K562 (cell line): ENCODE measurements at regions not wholly inside any gene's neighbourhood (a gene's known extent, or its start where the extent isn't known, plus 50 kb on each side); places are given as distances from the start of the nearest gene placed in this dataset.

Source experiments
- ATAC-seq: fragments of 200-7000 bp; cut with Tn5 transposase; 3 replicates; pipeline ENCODE4 v1.9.1; 2020; ENCODE audit warnings: moderate library complexity
- BruUV-seq: library from RNA; stranded (reverse); fragments of 400-500 nt; replicated peaks from 2 replicates; lab custom pipeline; 2021; lab: Mats Ljungman, UMichigan
- CTCF ChIA-PET: fragments of 300-600 bp; formaldehyde crosslinking; extraction: SDS; loops from one replicate; lab custom pipeline; 2021; ENCODE audit warnings: low intra/inter-chr PET ratio; lab: Yijun Ruan, JAX
- POLR2A ChIA-PET: fragments of 300-600, 350-650 bp; sonication (Branson Sonifier 250); formaldehyde crosslinking; extraction: SDS; loops from one replicate; lab custom pipeline; 2021; ENCODE audit warnings: antibody characterized with exemption, inconsistent platforms; lab: Yijun Ruan, JAX
- DNase-seq, 4 experiments: peaks; one replicate each; pipeline versions ENCODE4 v3.0.0 to v3.0.0-alpha.2; 2011 to 2018; ENCODE audit warnings: low spot score in 3 of 4, mixed read lengths in 3 of 4; ENCODE audit errors: extremely low read depth in 1 of 4
- FAIRE-seq: peaks from 2 replicates; lab custom pipeline; 2011; peaks lifted over from hg19 to GRCh38; lab: Jason Lieb, UNC
- H2AFZ ChIP-seq: 2 replicates; pipeline ENCODE4 v1.6.0; 2011; ENCODE audit warnings: low read depth, low read length, control low read depth, inconsistent platforms
- H3K27ac ChIP-seq: fragments of 200-600 bp; 3 replicates; pipeline ENCODE4 v1.8.0; 2011; ENCODE audit warnings: low read depth, mild to moderate bottlenecking, control low read depth, inconsistent platforms, low read length, moderate library complexity, mixed read lengths; ENCODE audit errors: extremely low read depth
- H3K27me3 ChIP-seq, 2 experiments: fragments of 300-600 bp in 1 of 2; 2 replicates in 1 of 2; 3 replicates in 1 of 2; pipeline versions ENCODE4 v1.6.0 to v1.8.0; 2011; ENCODE audit warnings: inconsistent platforms in 2 of 2, low read length in 2 of 2, mild to moderate bottlenecking in 1 of 2, mixed read lengths in 1 of 2, moderate library complexity in 1 of 2; ENCODE audit not compliant: control insufficient read depth in 2 of 2, insufficient read depth in 2 of 2
- H3K36me3 ChIP-seq: fragments of 300-600 bp; 3 replicates; pipeline ENCODE4 v1.8.0; 2011; ENCODE audit warnings: mild to moderate bottlenecking, low read length, inconsistent platforms; ENCODE audit not compliant: control insufficient read depth, insufficient read depth
- H3K4me1 ChIP-seq, 2 experiments: fragments of 200-600 bp in 1 of 2; replicated peaks in 1 of 2; 2 replicates in 1 of 2; 3 replicates in 1 of 2; pipeline versions ENCODE4 v1.5.1 to v1.8.0; 2011; ENCODE audit warnings: inconsistent platforms in 2 of 2, low read length in 2 of 2, mild to moderate bottlenecking in 1 of 2, mixed read lengths in 1 of 2, moderate library complexity in 1 of 2; ENCODE audit not compliant: control insufficient read depth in 2 of 2, insufficient read depth in 2 of 2
- H3K4me2 ChIP-seq: 2 replicates; pipeline ENCODE4 v1.6.1; 2011; ENCODE audit warnings: low read length, control low read depth, inconsistent platforms, mixed read lengths; ENCODE audit not compliant: insufficient read depth
- H3K4me3 ChIP-seq: fragments of 200-600 bp; sonication (generic), shearing (Covaris generic); 2 replicates; pipeline ENCODE4 v1.5.1; 2016; ENCODE audit warnings: control low read depth, inconsistent platforms
- H3K79me2 ChIP-seq: fragments of 200-600 bp; 3 replicates; pipeline ENCODE4 v1.8.0; 2011; ENCODE audit warnings: low read length, inconsistent platforms; ENCODE audit not compliant: control insufficient read depth, insufficient read depth
- H3K9ac ChIP-seq, 2 experiments: 2 replicates each; pipeline versions ENCODE4 v1.6.0 to v1.6.1; 2011; ENCODE audit warnings: low read depth in 2 of 2, low read length in 2 of 2, control low read depth in 1 of 2, inconsistent platforms in 1 of 2, mild to moderate bottlenecking in 1 of 2, mixed read lengths in 1 of 2; ENCODE audit not compliant: insufficient read depth in 1 of 2
- H3K9me1 ChIP-seq: one replicate; pipeline ENCODE4 v1.6.0; 2011; ENCODE audit warnings: inconsistent platforms, mild to moderate bottlenecking, low read length, moderate library complexity; ENCODE audit not compliant: control insufficient read depth, insufficient read depth
- H3K9me3 ChIP-seq: replicated peaks from 2 replicates; pipeline ENCODE4 v1.5.1; 2011; ENCODE audit warnings: low read depth, low read length, inconsistent platforms; ENCODE audit not compliant: control insufficient read depth, insufficient read depth
- H4K20me1 ChIP-seq: replicated peaks from 2 replicates; pipeline ENCODE4 v1.6.1; 2011; ENCODE audit warnings: low read length, inconsistent platforms, mixed read lengths; ENCODE audit not compliant: control insufficient read depth, insufficient read depth
- CEBPG ChIP-seq, 3 experiments: fragments of 200-800 bp in 1 of 3; sonication (Bioruptor generic) in 1 of 3; sonication (generic) in 1 of 3; formaldehyde crosslinking in 1 of 3; IDR thresholded peaks in 2 of 3; conservative IDR thresholded peaks in 1 of 3; 2 replicates each; pipeline versions ENCODE4 v1.6.1 to v1.8.0; 2016 to 2022; ENCODE audit warnings: missing compliant biosample characterization in 2 of 3, missing genetic modification characterization in 2 of 3, mild to moderate bottlenecking in 1 of 3, missing genetic modification reagents in 1 of 3
- GATAD2B ChIP-seq: fragments of 450-650 bp; IDR thresholded peaks from 2 replicates; pipeline ENCODE4 v1.6.1; 2017; ENCODE audit warnings: mild to moderate bottlenecking, borderline replicate concordance
- HDAC3 ChIP-seq: fragments of 450-650 bp; IDR thresholded peaks from 2 replicates; pipeline ENCODE4 v1.6.1; 2018; ENCODE audit warnings: borderline replicate concordance, mild to moderate bottlenecking, moderate library complexity; ENCODE audit not compliant: partially characterized antibody
- SREBF2 ChIP-seq: sonication (generic); formaldehyde crosslinking; IDR thresholded peaks from 2 replicates; pipeline ENCODE4 v1.4.0; 2020; ENCODE audit warnings: mild to moderate bottlenecking, missing genetic modification reagents
- TEAD2 ChIP-seq: fragments of 450-650 bp; IDR thresholded peaks from 2 replicates; pipeline ENCODE4 v1.6.1; 2016; ENCODE audit warnings: missing genetic modification characterization, control low read depth, missing compliant biosample characterization
- TOE1 ChIP-seq, 2 experiments: fragments of 450-650 bp in 1 of 2; sonication (generic) in 1 of 2; formaldehyde crosslinking in 1 of 2; IDR thresholded peaks; 2 replicates each; pipeline versions ENCODE4 v1.7.1 to v1.8.0; 2016 to 2022; ENCODE audit warnings: borderline replicate concordance in 2 of 2, mild to moderate bottlenecking in 2 of 2, antibody characterized with exemption in 1 of 2, inconsistent platforms in 1 of 2, low read depth in 1 of 2, missing genetic modification reagents in 1 of 2, moderate library complexity in 1 of 2
- ZNF134 ChIP-seq: fragments of 250-450 bp; sonication (Bioruptor Pico); conservative IDR thresholded peaks from 2 replicates; pipeline ENCODE4 v1.4.0; 2020
- ZNF561 ChIP-seq: fragments of 450-650 bp; formaldehyde crosslinking; conservative IDR thresholded peaks from 2 replicates; pipeline ENCODE4 v1.4.0; 2020; ENCODE audit warnings: mild to moderate bottlenecking, moderate library complexity
- WGBS: fragments of 100-300 bp; shearing (Covaris generic); methylation state at CpG from one replicate; pipeline ENCODE4 v1.1.6; 2016; ENCODE audit warnings: low coverage, mixed read lengths; ENCODE audit not compliant: insufficient coverage; ENCODE audit errors: missing lambda C conversion rate; 5-methylcytosine and 5-hydroxymethylcytosine counted together
- in situ Hi-C: fragments of 300-500 bp; cut with MboI; formaldehyde crosslinking; loops from 4 replicates; pipeline ENCODE4 v1.15.0; 2018; ENCODE audit warnings: inconsistent platforms, mixed read lengths
- intact Hi-C: fragments of 100-400 bp; cut with micrococcal nuclease; formaldehyde crosslinking; loops from 2 replicates; pipeline ENCODE4 v1.14.2; 2022

DNA sequence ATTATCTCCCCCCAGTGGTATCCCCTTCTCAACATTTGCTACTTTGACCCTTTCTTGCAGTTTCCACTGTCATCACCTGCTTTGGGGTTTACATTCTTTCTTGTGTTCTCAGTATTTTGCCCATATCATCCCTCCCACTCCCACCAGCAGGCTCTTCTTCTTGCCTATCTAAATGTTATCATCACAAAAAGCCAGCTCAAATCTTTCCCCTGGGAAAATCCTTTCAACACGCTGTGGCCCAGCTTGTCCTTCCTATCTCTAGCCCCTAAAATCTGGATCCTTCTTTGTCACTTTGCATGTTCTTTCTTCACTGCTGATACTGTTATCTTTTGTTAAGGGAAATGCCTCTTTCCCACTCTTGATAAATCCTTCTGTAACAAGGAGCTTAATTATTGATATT is 138.2 kb downstream of the RAD51AP2 start:
- ATAC-seq (no peak), DNase-seq (no peak), FAIRE-seq (no peak)
- ChIA-PET POLR2A (interaction anchor here (0.6 to 0.7 kb wide), 2 partner anchors 12 to 552 kb away, joined by 3 read pairs; no protein-coding TSS in a partner anchor), CTCF (no interaction called here)
- no peaks in the 10 kb centered on the region for H3K27me3 ChIP-seq
- intact Hi-C loops (no loop called here), in situ Hi-C loops (no loop called here)
- no peaks in the 10 kb centered on the region for H3K9me1 ChIP-seq
- BruUV-seq, result no TSS peak
- no peak overlapping the region for H3K9ac ChIP-seq
- no peak overlapping the region for H3K27ac ChIP-seq
- H3K9me3 ChIP-seq, result no peaks in the 10 kb centered on the region
- H3K79me2 ChIP-seq, result no peaks in the 10 kb centered on the region
- H3K36me3 ChIP-seq, result no peaks in the 10 kb centered on the region
- H3K4me2 ChIP-seq, result no peak overlapping the region
- no peaks in the 10 kb centered on the region for H3K4me1 ChIP-seq
- no peak overlapping the region for H2AFZ ChIP-seq
- TF ChIP-seq ZNF134, result no peak
- no peak for TF ChIP-seq GATAD2B
- no peak for TF ChIP-seq CEBPG (CRISPR knock-in tag; IDR thresholded peaks at IDR 0.05)
- no peak for TF ChIP-seq CEBPG (tag; conservative IDR thresholded peaks at IDR 0.05 in 1 of 2, IDR thresholded peaks at IDR 0.05 in 1 of 2)
- no peak for TF ChIP-seq HDAC3
- no peak for TF ChIP-seq ZNF561 (CRISPR knock-in tag)
- no peak for TF ChIP-seq TEAD2 (tag)
- no peak for TF ChIP-seq TOE1 (IDR thresholded peaks at IDR 0.05; ENCODE audit: borderline replicate concordance)
- no peak for TF ChIP-seq TOE1 (CRISPR knock-in tag; IDR thresholded peaks at IDR 0.05; ENCODE audit: borderline replicate concordance, low read depth)
- no peak for TF ChIP-seq SREBF2 (CRISPR knock-in tag)
- no peaks in the 10 kb centered on the region for H4K20me1 ChIP-seq
- no peak overlapping the region for H3K4me3 ChIP-seq
- 0% methylated on average over 1 of the region's 1 CpG for WGBS
